IPS-18a (cell line): ENCODE measurements at regions not wholly inside any gene's neighbourhood (a gene's known extent, or its start where the extent isn't known, plus 50 kb on each side); places are given as distances from the start of the nearest gene placed in this dataset.
"Not testable (repeated sequence)": the region's sequence is repeated elsewhere in the genome, so short reads cannot be mapped to it uniquely, and the experiment has no call there.

Source experiments
- H3K27ac ChIP-seq: one replicate; pipeline ENCODE4 v1.5.1; 2013; ENCODE audit warnings: low read length
- H3K27me3 ChIP-seq: one replicate; pipeline ENCODE4 v1.6.1; 2013; ENCODE audit warnings: mild to moderate bottlenecking, low read length; ENCODE audit not compliant: control insufficient read depth, insufficient read depth
- H3K36me3 ChIP-seq: one replicate; pipeline ENCODE4 v1.6.1; 2013; ENCODE audit warnings: low read depth, low read length; ENCODE audit not compliant: control insufficient read depth
- H3K4me1 ChIP-seq: one replicate; pipeline ENCODE4 v1.6.1; 2013; ENCODE audit warnings: low read depth, low read length; ENCODE audit not compliant: control insufficient read depth
- H3K4me3 ChIP-seq: one replicate; pipeline ENCODE4 v1.5.1; 2013; ENCODE audit warnings: low read length
- H3K9ac ChIP-seq: one replicate; pipeline ENCODE4 v1.6.1; 2013; ENCODE audit warnings: mild to moderate bottlenecking, low read length, moderate library complexity
- H3K9me3 ChIP-seq: one replicate; pipeline ENCODE4 v1.6.1; 2013; ENCODE audit warnings: low read depth, low read length; ENCODE audit not compliant: control insufficient read depth

GRCh38 chr22:48923165-48923865, 904.4 kb downstream of the BRD1 start:
- Histone ChIP-seq H3K27me3 (no peaks in the 10 kb centered on the region), H3K4me3 (no peak overlapping the region), H3K27ac (no peak overlapping the region), H3K9me3 (no peaks in the 10 kb centered on the region), H3K4me1 (no peaks in the 10 kb centered on the region), H3K9ac (no peak overlapping the region), H3K36me3 (no peaks in the 10 kb centered on the region)

- Histone ChIP-seq H3K36me3 (no peaks in the 10 kb centered on the region), H3K27ac (no peak overlapping the region), H3K9me3 (no peaks in the 10 kb centered on the region), H3K4me1 (no peaks in the 10 kb centered on the region), H3K4me3 (no peak overlapping the region), H3K9ac (no peak overlapping the region), H3K27me3 (no peaks in the 10 kb centered on the region)
These were observed 906.2 kb downstream of the BRD1 start for GRCh38 chr22:48921411-48921903.

DNA sequence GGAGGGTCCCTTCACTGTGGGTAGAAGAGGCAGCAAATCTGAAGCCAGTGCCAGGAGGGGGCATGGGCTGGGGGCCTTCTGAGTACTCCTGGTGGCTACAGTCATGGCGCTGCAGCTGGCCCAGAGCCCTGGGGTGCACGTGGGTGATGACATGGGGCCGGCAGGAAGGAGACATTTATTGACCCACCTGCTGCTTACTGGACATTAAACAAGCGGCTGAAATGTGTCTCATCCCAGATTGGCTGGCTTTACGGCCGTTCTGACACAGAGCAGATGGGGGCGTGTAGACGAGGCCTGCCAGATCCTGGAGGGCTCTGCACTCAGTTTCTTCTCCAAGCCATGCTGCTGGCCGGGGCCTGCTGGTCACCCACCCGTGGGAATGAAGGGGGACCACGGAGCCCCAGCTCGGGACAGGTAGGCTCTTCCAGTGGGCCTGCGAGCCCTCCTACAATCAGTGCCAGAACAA, 906.9 kb downstream of the BRD1 start:
- H3K9ac ChIP-seq, result no peak overlapping the region
- no peaks in the 10 kb centered on the region for H3K4me1 ChIP-seq
- H3K4me3 ChIP-seq, result no peak overlapping the region
- no peaks in the 10 kb centered on the region for H3K27me3 ChIP-seq
- no peaks in the 10 kb centered on the region for H3K9me3 ChIP-seq
- no peaks in the 10 kb centered on the region for H3K36me3 ChIP-seq
- no peak overlapping the region for H3K27ac ChIP-seq

GRCh38 chr22:48919851-48920589, 907.7 kb downstream of the BRD1 start:
- Histone ChIP-seq H3K9ac (no peak overlapping the region), H3K9me3 (no peaks in the 10 kb centered on the region), H3K4me3 (no peak overlapping the region), H3K4me1 (peaks cover 6% of the 10 kb centered on the region), H3K27ac (no peak overlapping the region), H3K36me3 (no peaks in the 10 kb centered on the region), H3K27me3 (no peaks in the 10 kb centered on the region)

DNA sequence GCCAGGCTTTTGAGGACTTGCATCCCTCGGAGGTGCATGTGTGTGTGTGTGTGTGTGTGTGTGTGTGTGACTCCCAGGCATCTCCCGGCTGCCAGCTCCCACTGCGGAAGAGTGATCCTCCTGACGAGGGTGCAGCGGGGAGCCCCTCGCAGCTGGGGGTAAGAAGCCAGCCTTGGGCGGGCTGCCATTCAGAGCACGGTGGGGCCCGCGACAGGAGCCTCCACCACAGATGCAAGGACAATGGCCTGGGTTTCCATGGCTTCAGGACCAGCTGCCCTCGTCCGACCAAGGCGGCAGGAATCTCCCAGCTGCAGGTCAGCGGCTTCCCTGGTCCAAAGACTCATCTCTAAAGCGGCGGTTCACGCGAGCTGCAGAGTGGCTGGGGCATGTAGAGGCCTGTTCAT, 908.5 kb downstream of the BRD1 start:
- no peak overlapping the region for H3K9ac ChIP-seq
- H3K9me3 ChIP-seq, result no peaks in the 10 kb centered on the region
- H3K4me1 ChIP-seq, result peaks cover 13% of the 10 kb centered on the region
- H3K27ac ChIP-seq, result no peak overlapping the region
- H3K4me3 ChIP-seq, result no peak overlapping the region
- H3K36me3 ChIP-seq, result no peaks in the 10 kb centered on the region
- H3K27me3 ChIP-seq, result no peaks in the 10 kb centered on the region

- Histone ChIP-seq H3K36me3 (no peaks in the 10 kb centered on the region), H3K27ac (no peak overlapping the region), H3K4me1 (peaks cover 16% of the 10 kb centered on the region), H3K9ac (no peak overlapping the region), H3K9me3 (no peaks in the 10 kb centered on the region), H3K4me3 (no peak overlapping the region), H3K27me3 (no peaks in the 10 kb centered on the region)
These were observed 909.0 kb downstream of the BRD1 start for GRCh38 chr22:48918585-48919186.

DNA sequence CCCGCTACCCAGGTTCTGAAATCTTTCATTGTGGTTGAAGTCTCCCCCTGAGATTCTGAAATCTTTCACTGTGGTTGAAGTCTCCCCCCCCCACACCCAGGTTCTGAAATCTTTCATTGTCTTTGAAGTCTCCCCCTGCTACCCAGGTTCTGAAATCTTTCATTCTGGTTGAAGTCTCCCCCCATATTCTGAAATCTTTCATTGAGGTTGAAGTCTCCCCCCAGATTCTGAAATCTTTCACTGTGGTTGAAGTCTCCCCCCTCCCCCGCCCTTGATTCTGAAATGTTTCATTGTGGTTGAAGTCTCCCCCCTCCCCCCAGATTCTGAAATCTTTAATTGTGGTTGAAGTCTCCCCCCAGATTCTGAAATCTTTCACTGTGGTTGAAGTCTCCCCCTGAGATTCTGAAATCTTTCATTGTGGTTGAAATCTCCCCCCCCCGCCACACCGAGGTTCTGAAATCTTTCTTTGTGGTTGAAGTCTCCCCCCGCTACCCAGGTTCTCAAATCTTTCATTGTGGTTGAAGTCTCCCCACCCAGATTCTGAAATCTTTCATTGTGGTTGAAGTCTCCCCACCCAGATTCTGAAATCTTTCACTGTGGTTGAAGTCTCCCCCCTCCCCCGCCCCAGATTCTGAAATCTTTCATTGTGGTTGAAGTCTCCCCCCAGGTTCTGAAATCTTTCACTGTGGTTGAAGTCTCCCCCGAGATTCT, 915.2 kb downstream of the BRD1 start:
- peaks cover 20% of the 10 kb centered on the region for H3K4me1 ChIP-seq
- H3K9ac ChIP-seq, H3K4me3 ChIP-seq, H3K27ac ChIP-seq, H3K9me3 ChIP-seq, H3K36me3 ChIP-seq, H3K27me3 ChIP-seq: not testable (repeated sequence)

GRCh38 chr22:48911647-48912046, 916.0 kb downstream of the BRD1 start:
- H3K36me3 ChIP-seq, H3K27me3 ChIP-seq, H3K9me3 ChIP-seq, H3K27ac ChIP-seq, H3K4me3 ChIP-seq, H3K9ac ChIP-seq: not testable (repeated sequence)
- H3K4me1 ChIP-seq, result peaks cover 20% of the 10 kb centered on the region

DNA sequence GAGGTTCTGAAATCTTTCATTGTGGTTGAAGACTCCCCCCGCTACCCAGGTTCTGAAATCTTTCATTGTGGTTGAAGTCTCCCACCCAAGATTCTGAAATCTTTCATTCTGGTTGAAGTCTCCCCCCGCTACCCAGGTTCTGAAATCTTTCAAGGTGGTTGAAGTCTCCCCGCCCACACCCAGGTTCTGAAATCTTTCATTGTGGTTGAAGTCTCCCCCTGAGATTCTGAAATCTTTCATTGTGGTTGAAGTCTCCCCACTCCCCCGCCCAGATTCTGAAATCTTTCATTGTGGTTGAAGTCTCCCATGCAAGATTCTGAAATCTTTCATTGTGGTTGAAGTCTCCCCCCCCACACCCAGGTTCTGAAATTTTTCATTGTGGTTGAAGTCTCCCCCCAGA, 916.6 kb downstream of the BRD1 start:
- H3K27me3 ChIP-seq, result not testable (repeated sequence)

GRCh38 chr22:48908547-48908946, 919.1 kb downstream of the BRD1 start:
- no peak overlapping the region for H3K9ac ChIP-seq
- H3K27me3 ChIP-seq, result no peaks in the 10 kb centered on the region

More for the DNA sequence above, 916.6 kb downstream of the BRD1 start:
- H3K9me3 ChIP-seq, H3K36me3 ChIP-seq, H3K4me3 ChIP-seq, H3K9ac ChIP-seq, H3K27ac ChIP-seq: not testable (repeated sequence)
- H3K4me1 ChIP-seq, result peaks cover 20% of the 10 kb centered on the region

GRCh38 chr22:48907591-48907990, 920.1 kb downstream of the BRD1 start:
- Histone ChIP-seq H3K27me3 (no peaks in the 10 kb centered on the region), H3K9ac (no peak overlapping the region), H3K9me3 (no peaks in the 10 kb centered on the region), H3K4me1 (no peaks in the 10 kb centered on the region), H3K27ac (no peak overlapping the region), H3K36me3 (no peaks in the 10 kb centered on the region), H3K4me3 (no peak overlapping the region)

More at GRCh38 chr22:48908547-48908946, 919.1 kb downstream of the BRD1 start:
- Histone ChIP-seq H3K27ac (no peak overlapping the region), H3K36me3 (no peaks in the 10 kb centered on the region), H3K9me3 (no peaks in the 10 kb centered on the region), H3K4me3 (no peak overlapping the region), H3K4me1 (peaks cover 4% of the 10 kb centered on the region)
